K562 (cell line): ENCODE measurements at regions not wholly inside any gene's neighbourhood (a gene's known extent, or its start where the extent isn't known, plus 50 kb on each side); places are given as distances from the start of the nearest gene placed in this dataset.

Experiments used
- ATAC-seq: fragments of 200-7000 bp; cut with Tn5 transposase; 3 replicates; pipeline ENCODE4 v1.9.1; 2020; ENCODE audit warnings: moderate library complexity
- BruUV-seq: library from RNA; stranded (reverse); fragments of 400-500 nt; replicated peaks from 2 replicates; lab custom pipeline; 2021; lab: Mats Ljungman, UMichigan
- CTCF ChIA-PET: fragments of 300-600 bp; formaldehyde crosslinking; extraction: SDS; loops from one replicate; lab custom pipeline; 2021; ENCODE audit warnings: low intra/inter-chr PET ratio; lab: Yijun Ruan, JAX
- POLR2A ChIA-PET: fragments of 300-600, 350-650 bp; sonication (Branson Sonifier 250); formaldehyde crosslinking; extraction: SDS; loops from one replicate; lab custom pipeline; 2021; ENCODE audit warnings: antibody characterized with exemption, inconsistent platforms; lab: Yijun Ruan, JAX
- DNase-seq, 4 experiments: peaks; one replicate each; pipeline versions ENCODE4 v3.0.0 to v3.0.0-alpha.2; 2011 to 2018; ENCODE audit warnings: low spot score in 3 of 4, mixed read lengths in 3 of 4; ENCODE audit errors: extremely low read depth in 1 of 4
- FAIRE-seq: peaks from 2 replicates; lab custom pipeline; 2011; peaks lifted over from hg19 to GRCh38; lab: Jason Lieb, UNC
- H2AFZ ChIP-seq: 2 replicates; pipeline ENCODE4 v1.6.0; 2011; ENCODE audit warnings: low read depth, low read length, control low read depth, inconsistent platforms
- H3K27ac ChIP-seq: fragments of 200-600 bp; 3 replicates; pipeline ENCODE4 v1.8.0; 2011; ENCODE audit warnings: low read depth, mild to moderate bottlenecking, control low read depth, inconsistent platforms, low read length, moderate library complexity, mixed read lengths; ENCODE audit errors: extremely low read depth
- H3K27me3 ChIP-seq, 2 experiments: fragments of 300-600 bp in 1 of 2; 2 replicates in 1 of 2; 3 replicates in 1 of 2; pipeline versions ENCODE4 v1.6.0 to v1.8.0; 2011; ENCODE audit warnings: inconsistent platforms in 2 of 2, low read length in 2 of 2, mild to moderate bottlenecking in 1 of 2, mixed read lengths in 1 of 2, moderate library complexity in 1 of 2; ENCODE audit not compliant: control insufficient read depth in 2 of 2, insufficient read depth in 2 of 2
- H3K36me3 ChIP-seq: fragments of 300-600 bp; 3 replicates; pipeline ENCODE4 v1.8.0; 2011; ENCODE audit warnings: mild to moderate bottlenecking, low read length, inconsistent platforms; ENCODE audit not compliant: control insufficient read depth, insufficient read depth
- H3K4me1 ChIP-seq, 2 experiments: fragments of 200-600 bp in 1 of 2; replicated peaks in 1 of 2; 2 replicates in 1 of 2; 3 replicates in 1 of 2; pipeline versions ENCODE4 v1.5.1 to v1.8.0; 2011; ENCODE audit warnings: inconsistent platforms in 2 of 2, low read length in 2 of 2, mild to moderate bottlenecking in 1 of 2, mixed read lengths in 1 of 2, moderate library complexity in 1 of 2; ENCODE audit not compliant: control insufficient read depth in 2 of 2, insufficient read depth in 2 of 2
- H3K4me2 ChIP-seq: 2 replicates; pipeline ENCODE4 v1.6.1; 2011; ENCODE audit warnings: low read length, control low read depth, inconsistent platforms, mixed read lengths; ENCODE audit not compliant: insufficient read depth
- H3K4me3 ChIP-seq: fragments of 200-600 bp; sonication (generic), shearing (Covaris generic); 2 replicates; pipeline ENCODE4 v1.5.1; 2016; ENCODE audit warnings: control low read depth, inconsistent platforms
- H3K79me2 ChIP-seq: fragments of 200-600 bp; 3 replicates; pipeline ENCODE4 v1.8.0; 2011; ENCODE audit warnings: low read length, inconsistent platforms; ENCODE audit not compliant: control insufficient read depth, insufficient read depth
- H3K9ac ChIP-seq, 2 experiments: 2 replicates each; pipeline versions ENCODE4 v1.6.0 to v1.6.1; 2011; ENCODE audit warnings: low read depth in 2 of 2, low read length in 2 of 2, control low read depth in 1 of 2, inconsistent platforms in 1 of 2, mild to moderate bottlenecking in 1 of 2, mixed read lengths in 1 of 2; ENCODE audit not compliant: insufficient read depth in 1 of 2
- H3K9me1 ChIP-seq: one replicate; pipeline ENCODE4 v1.6.0; 2011; ENCODE audit warnings: inconsistent platforms, mild to moderate bottlenecking, low read length, moderate library complexity; ENCODE audit not compliant: control insufficient read depth, insufficient read depth
- H3K9me3 ChIP-seq: replicated peaks from 2 replicates; pipeline ENCODE4 v1.5.1; 2011; ENCODE audit warnings: low read depth, low read length, inconsistent platforms; ENCODE audit not compliant: control insufficient read depth, insufficient read depth
- H4K20me1 ChIP-seq: replicated peaks from 2 replicates; pipeline ENCODE4 v1.6.1; 2011; ENCODE audit warnings: low read length, inconsistent platforms, mixed read lengths; ENCODE audit not compliant: control insufficient read depth, insufficient read depth
- CREB3 ChIP-seq: fragments of 450-650 bp; conservative IDR thresholded peaks from 2 replicates; pipeline ENCODE4 v1.6.1; 2016; ENCODE audit warnings: missing genetic modification characterization, low read depth, mild to moderate bottlenecking, missing compliant biosample characterization, moderate library complexity
- CTBP1 ChIP-seq: fragments of 450-650 bp; IDR thresholded peaks from 2 replicates; pipeline ENCODE4 v1.6.1; 2016; ENCODE audit warnings: borderline replicate concordance
- EHMT2 ChIP-seq: fragments of 450-650 bp; IDR thresholded peaks from 2 replicates; pipeline ENCODE4 v1.6.1; 2018; ENCODE audit warnings: antibody characterized with exemption
- NONO ChIP-seq, 2 experiments: fragments of 200-400 bp in 1 of 2; fragments of 450-650 bp in 1 of 2; formaldehyde crosslinking in 1 of 2; IDR thresholded peaks; 2 replicates each; pipeline ENCODE4 v1.6.1; 2017; ENCODE audit warnings: low read depth in 2 of 2, mild to moderate bottlenecking in 2 of 2, moderate library complexity in 2 of 2, low read length in 1 of 2
- RCOR1 ChIP-seq, 2 experiments: IDR thresholded peaks; 2 replicates each; pipeline ENCODE4 v1.6.1; 2012; ENCODE audit warnings: low read depth in 2 of 2, low read length in 2 of 2, borderline replicate concordance in 1 of 2, improper control_type of control experiment in 1 of 2
- RFX5 ChIP-seq: IDR thresholded peaks from 2 replicates; pipeline ENCODE4 v1.6.1; 2011; ENCODE audit warnings: low read depth, mild to moderate bottlenecking, improper control_type of control experiment, low read length
- ZC3H8 ChIP-seq: fragments of 450-650 bp; IDR thresholded peaks from 2 replicates; pipeline ENCODE4 v1.6.1; 2017
- ZNF512 ChIP-seq: IDR thresholded peaks from 2 replicates; pipeline ENCODE4 v1.6.1; 2016; ENCODE audit warnings: missing genetic modification characterization, missing compliant biosample characterization
- WGBS: fragments of 100-300 bp; shearing (Covaris generic); methylation state at CpG from one replicate; pipeline ENCODE4 v1.1.6; 2016; ENCODE audit warnings: low coverage, mixed read lengths; ENCODE audit not compliant: insufficient coverage; ENCODE audit errors: missing lambda C conversion rate; 5-methylcytosine and 5-hydroxymethylcytosine counted together
- in situ Hi-C: fragments of 300-500 bp; cut with MboI; formaldehyde crosslinking; loops from 4 replicates; pipeline ENCODE4 v1.15.0; 2018; ENCODE audit warnings: inconsistent platforms, mixed read lengths
- intact Hi-C: fragments of 100-400 bp; cut with micrococcal nuclease; formaldehyde crosslinking; loops from 2 replicates; pipeline ENCODE4 v1.14.2; 2022
- TF ChIP-seq, protein P1 (sequence below): fragments of 450-650 bp; formaldehyde crosslinking; IDR thresholded peaks from 2 replicates; pipeline ENCODE4 v1.4.0; 2020; ENCODE audit warnings: mild to moderate bottlenecking, mixed read lengths

DNA sequence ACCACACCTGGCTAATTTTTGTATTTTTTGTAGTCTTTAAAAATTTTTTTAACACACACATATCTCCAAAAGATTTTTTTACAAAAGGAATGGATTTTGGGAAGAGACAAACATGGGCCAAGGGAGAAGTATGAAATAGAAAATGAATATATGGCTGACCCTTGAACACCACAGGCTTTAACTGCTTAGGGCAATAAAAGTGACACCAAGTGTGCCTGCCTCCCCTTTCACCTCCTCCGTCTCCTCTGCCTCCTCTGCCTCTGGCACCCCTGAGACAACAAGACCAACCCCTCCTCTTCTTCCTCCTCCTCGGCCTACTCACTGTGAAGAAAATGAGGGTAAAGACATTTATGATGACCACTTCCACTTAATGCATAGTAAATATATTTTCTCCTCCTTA is 483.9 kb downstream of the KDM4C start:
- no peak for FAIRE-seq
- CTCF ChIA-PET: no interaction called here
- 0% methylated on average over 1 of the region's 2 CpGs for WGBS

More for the DNA sequence above, 483.9 kb downstream of the KDM4C start:
- DNase-seq: no peak
- H2AFZ ChIP-seq: no peak overlapping the region
- no peaks in the 10 kb centered on the region for H3K79me2 ChIP-seq
- BruUV-seq: no TSS peak
- no peak overlapping the region for H3K4me2 ChIP-seq
- no peak overlapping the region for H3K27ac ChIP-seq
- intact Hi-C loops: no loop called here
- TF ChIP-seq ZC3H8: no peak
- TF ChIP-seq ZNF512: no peak
- no peak for TF ChIP-seq CREB3 (tag)
- TF ChIP-seq CTBP1: no peak
- TF ChIP-seq RFX5: no peak
- TF ChIP-seq RCOR1 (IDR thresholded peaks at IDR 0.05; ENCODE audit: borderline replicate concordance in 1 of 2, low read depth in 2 of 2, low read length in 2 of 2): no peak
- no peak for TF ChIP-seq NONO (IDR thresholded peaks at IDR 0.05; ENCODE audit: low read depth in 2 of 2, low read length in 1 of 2)
- TF ChIP-seq, protein P1, sequence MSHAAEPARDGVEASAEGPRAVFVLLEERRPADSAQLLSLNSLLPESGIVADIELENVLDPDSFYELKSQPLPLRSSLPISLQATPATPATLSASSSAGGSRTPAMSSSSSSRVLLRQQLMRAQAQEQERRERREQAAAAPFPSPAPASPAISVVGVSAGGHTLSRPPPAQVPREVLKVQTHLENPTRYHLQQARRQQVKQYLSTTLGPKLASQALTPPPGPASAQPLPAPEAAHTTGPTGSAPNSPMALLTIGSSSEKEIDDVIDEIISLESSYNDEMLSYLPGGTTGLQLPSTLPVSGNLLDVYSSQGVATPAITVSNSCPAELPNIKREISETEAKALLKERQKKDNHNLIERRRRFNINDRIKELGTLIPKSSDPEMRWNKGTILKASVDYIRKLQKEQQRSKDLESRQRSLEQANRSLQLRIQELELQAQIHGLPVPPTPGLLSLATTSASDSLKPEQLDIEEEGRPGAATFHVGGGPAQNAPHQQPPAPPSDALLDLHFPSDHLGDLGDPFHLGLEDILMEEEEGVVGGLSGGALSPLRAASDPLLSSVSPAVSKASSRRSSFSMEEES (CRISPR knock-in tag): no peak
- no peak for TF ChIP-seq EHMT2
- H4K20me1 ChIP-seq: no peaks in the 10 kb centered on the region
- H3K36me3 ChIP-seq: no peaks in the 10 kb centered on the region
- no peak overlapping the region for H3K9ac ChIP-seq
- no peaks in the 10 kb centered on the region for H3K4me1 ChIP-seq
- H3K9me3 ChIP-seq: no peaks in the 10 kb centered on the region
- ATAC-seq: no peak
- H3K9me1 ChIP-seq: no peaks in the 10 kb centered on the region
- H3K4me3 ChIP-seq: no peak overlapping the region
- no peaks in the 10 kb centered on the region for H3K27me3 ChIP-seq
- POLR2A ChIA-PET: interaction anchor here (0.6 to 1.2 kb wide), 2 partner anchors 8 to 23 kb away, joined by 3 read pairs; no protein-coding TSS in a partner anchor
- in situ Hi-C loops: no loop called here
